Trophoblast cell (in vitro differentiated cells and primary cell): ENCODE measurements at regions not wholly inside any gene's neighbourhood (a gene's known extent, or its start where the extent isn't known, plus 50 kb on each side); places are given as distances from the start of the nearest gene placed in this dataset.

Experiments used
- DNase-seq, 2 donors: peaks; one replicate each; pipeline ENCODE4 v3.0.0-alpha.2; 2016
- H2AFZ ChIP-seq: 2 replicates; pipeline ENCODE4 v1.6.1; 2013; ENCODE audit warnings: low read length, moderate library complexity, mild to moderate bottlenecking; ENCODE audit not compliant: insufficient read depth, poor library complexity
- H2AK5ac ChIP-seq: 2 replicates; pipeline ENCODE4 v1.6.1; 2013; ENCODE audit warnings: mild to moderate bottlenecking, low read length
- H2BK120ac ChIP-seq: 2 replicates; pipeline ENCODE4 v1.6.1; 2013; ENCODE audit warnings: low read length, mild to moderate bottlenecking, moderate library complexity; ENCODE audit not compliant: insufficient read depth, poor library complexity
- H2BK12ac ChIP-seq: 2 replicates; pipeline ENCODE4 v1.6.1; 2013; ENCODE audit warnings: mild to moderate bottlenecking, low read length, moderate library complexity
- H2BK5ac ChIP-seq: 2 replicates; pipeline ENCODE4 v1.6.1; 2013; ENCODE audit warnings: low read length, low read depth, moderate library complexity, mild to moderate bottlenecking; ENCODE audit not compliant: poor library complexity
- H3K14ac ChIP-seq: 2 replicates; pipeline ENCODE4 v1.6.1; 2013; ENCODE audit warnings: mild to moderate bottlenecking, low read length
- H3K18ac ChIP-seq: 2 replicates; pipeline ENCODE4 v1.6.1; 2013; ENCODE audit warnings: mild to moderate bottlenecking, low read length
- H3K23ac ChIP-seq: 2 replicates; pipeline ENCODE4 v1.6.1; 2013; ENCODE audit warnings: low read length
- H3K27ac ChIP-seq: 2 replicates; pipeline ENCODE4 v1.5.1; 2013; ENCODE audit warnings: low read depth, mild to moderate bottlenecking, inconsistent platforms, low read length, moderate library complexity
- H3K27me3 ChIP-seq: 2 replicates; pipeline ENCODE4 v1.6.1; 2013; ENCODE audit warnings: inconsistent platforms, mild to moderate bottlenecking, low read length, moderate library complexity; ENCODE audit not compliant: insufficient read depth
- H3K36me3 ChIP-seq, 2 experiments: 1 replicate in 1 of 2; 2 replicates in 1 of 2; pipeline ENCODE4 v1.6.1; 2013; ENCODE audit warnings: low read length in 2 of 2, mild to moderate bottlenecking in 2 of 2, moderate library complexity in 1 of 2; ENCODE audit not compliant: insufficient read depth in 2 of 2, control insufficient read depth in 1 of 2
- H3K4ac ChIP-seq: 2 replicates; pipeline ENCODE4 v1.6.1; 2013; ENCODE audit warnings: low read depth, mild to moderate bottlenecking, low read length, moderate library complexity
- H3K4me1 ChIP-seq, 2 experiments: 1 replicate in 1 of 2; 2 replicates in 1 of 2; pipeline ENCODE4 v1.6.1; 2013; ENCODE audit warnings: low read length in 2 of 2, mild to moderate bottlenecking in 2 of 2, moderate library complexity in 1 of 2; ENCODE audit not compliant: insufficient read depth in 2 of 2, control insufficient read depth in 1 of 2
- H3K4me2 ChIP-seq: 2 replicates; pipeline ENCODE4 v1.6.1; 2013; ENCODE audit warnings: inconsistent platforms, mild to moderate bottlenecking, low read length, moderate library complexity
- H3K4me3 ChIP-seq: 2 replicates; pipeline ENCODE4 v1.5.1; 2013; ENCODE audit warnings: mild to moderate bottlenecking, low read depth, low read length, inconsistent platforms
- H3K79me1 ChIP-seq: one replicate; pipeline ENCODE4 v1.6.1; 2013; ENCODE audit warnings: low read length
- H3K79me2 ChIP-seq: 2 replicates; pipeline ENCODE4 v1.6.1; 2013; ENCODE audit warnings: low read length, mild to moderate bottlenecking; ENCODE audit not compliant: control insufficient read depth, insufficient read depth, poor library complexity
- H3K9ac ChIP-seq: 2 replicates; pipeline ENCODE4 v1.6.1; 2013; ENCODE audit warnings: mild to moderate bottlenecking, low read length
- H3K9me3 ChIP-seq: 2 replicates; pipeline ENCODE4 v1.6.1; 2013; ENCODE audit warnings: low read depth, mild to moderate bottlenecking, control low read depth, inconsistent platforms, low read length; ENCODE audit not compliant: insufficient read depth
- H4K12ac ChIP-seq: 2 replicates; pipeline ENCODE4 v1.6.1; 2013; ENCODE audit warnings: low read depth, mild to moderate bottlenecking, low read length, moderate library complexity
- H4K8ac ChIP-seq: 2 replicates; pipeline ENCODE4 v1.6.1; 2013; ENCODE audit warnings: low read depth, mild to moderate bottlenecking, low read length, moderate library complexity
- H4K91ac ChIP-seq: one replicate; pipeline ENCODE4 v1.6.1; 2013; ENCODE audit warnings: low read depth, mild to moderate bottlenecking, low read length, moderate library complexity
- WGBS: extraction: QIAGEN DNeasy Blood & Tissue Kit; methylation state at CpG from one replicate; pipeline ENCODE4 v1.1.7; 2013; ENCODE audit warnings: missing lambda C conversion rate; ENCODE audit not compliant: insufficient read length, insufficient coverage; ENCODE audit errors: extremely low coverage; 5-methylcytosine and 5-hydroxymethylcytosine counted together

GRCh38 chr19:5235458-5236219, 105.0 kb downstream of the PTPRS start:
- H2BK120ac ChIP-seq: no peak overlapping the region
- H2BK12ac ChIP-seq: no peak overlapping the region
- H3K4me1 ChIP-seq: no peaks in the 10 kb centered on the region
- H4K8ac ChIP-seq: no peak overlapping the region
- H3K14ac ChIP-seq: no peak overlapping the region
- no CpG with 5 or more reads among the region's 12 CpGs for WGBS
- H3K4me2 ChIP-seq: no peak overlapping the region
- DNase-seq: no peak
- no peaks in the 10 kb centered on the region for H3K27me3 ChIP-seq
- H3K18ac ChIP-seq: no peak overlapping the region
- H3K23ac ChIP-seq: no peak overlapping the region
- H4K91ac ChIP-seq: no peak overlapping the region
- H3K4me3 ChIP-seq: no peak overlapping the region
- no peak overlapping the region for H3K4ac ChIP-seq
- H3K27ac ChIP-seq: no peak overlapping the region
- H3K36me3 ChIP-seq: peaks cover 3 to 7% of the 10 kb centered on the region in 2 experiments
- no peak overlapping the region for H3K9ac ChIP-seq
- no peak overlapping the region for H2AFZ ChIP-seq
- no peak overlapping the region for H2BK5ac ChIP-seq
- no peaks in the 10 kb centered on the region for H3K79me2 ChIP-seq
- no peak overlapping the region for H4K12ac ChIP-seq
- H2AK5ac ChIP-seq: no peak overlapping the region
- no peaks in the 10 kb centered on the region for H3K79me1 ChIP-seq
- peaks cover 10% of the 10 kb centered on the region for H3K9me3 ChIP-seq

DNA sequence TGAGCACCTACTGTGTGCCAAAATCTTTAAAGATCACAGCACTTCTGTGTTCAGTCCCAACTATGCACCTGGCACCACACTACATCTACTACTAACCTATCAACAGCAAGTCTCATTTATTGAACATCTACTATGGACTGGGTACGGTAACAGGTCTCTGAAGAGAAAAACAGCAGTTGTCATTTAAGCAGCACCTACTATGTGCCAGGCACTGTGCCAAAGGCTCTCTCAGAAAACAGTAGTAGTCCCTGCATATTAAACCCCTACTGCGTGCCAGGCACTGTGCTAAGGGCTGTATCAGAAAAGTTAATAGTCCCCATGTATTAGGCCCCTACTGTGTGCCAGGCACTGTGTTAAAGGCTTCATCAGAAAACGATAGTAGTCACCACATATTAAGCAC, 106.2 kb downstream of the PTPRS start:
- no peak overlapping the region for H3K4me2 ChIP-seq
- H4K12ac ChIP-seq: no peak overlapping the region
- no peaks in the 10 kb centered on the region for H3K79me2 ChIP-seq
- H3K27me3 ChIP-seq: no peaks in the 10 kb centered on the region
- H2AK5ac ChIP-seq: no peak overlapping the region
- no peak overlapping the region for H3K23ac ChIP-seq
- H2AFZ ChIP-seq: no peak overlapping the region
- no peak overlapping the region for H4K8ac ChIP-seq
- H4K91ac ChIP-seq: no peak overlapping the region
- peaks cover 10% of the 10 kb centered on the region for H3K9me3 ChIP-seq
- H3K4me1 ChIP-seq: no peaks in the 10 kb centered on the region
- H3K27ac ChIP-seq: no peak overlapping the region
- WGBS: no CpG with 5 or more reads among the region's 3 CpGs
- no peak overlapping the region for H3K14ac ChIP-seq
- no peak overlapping the region for H3K4ac ChIP-seq
- no peak for DNase-seq
- no peak overlapping the region for H3K4me3 ChIP-seq
- H3K79me1 ChIP-seq: no peaks in the 10 kb centered on the region
- no peak overlapping the region for H2BK12ac ChIP-seq
- no peak overlapping the region for H2BK5ac ChIP-seq
- no peak overlapping the region for H3K18ac ChIP-seq
- H3K9ac ChIP-seq: no peak overlapping the region
- no peak overlapping the region for H2BK120ac ChIP-seq
- peaks cover 3 to 8% of the 10 kb centered on the region in 2 experiments for H3K36me3 ChIP-seq

DNA sequence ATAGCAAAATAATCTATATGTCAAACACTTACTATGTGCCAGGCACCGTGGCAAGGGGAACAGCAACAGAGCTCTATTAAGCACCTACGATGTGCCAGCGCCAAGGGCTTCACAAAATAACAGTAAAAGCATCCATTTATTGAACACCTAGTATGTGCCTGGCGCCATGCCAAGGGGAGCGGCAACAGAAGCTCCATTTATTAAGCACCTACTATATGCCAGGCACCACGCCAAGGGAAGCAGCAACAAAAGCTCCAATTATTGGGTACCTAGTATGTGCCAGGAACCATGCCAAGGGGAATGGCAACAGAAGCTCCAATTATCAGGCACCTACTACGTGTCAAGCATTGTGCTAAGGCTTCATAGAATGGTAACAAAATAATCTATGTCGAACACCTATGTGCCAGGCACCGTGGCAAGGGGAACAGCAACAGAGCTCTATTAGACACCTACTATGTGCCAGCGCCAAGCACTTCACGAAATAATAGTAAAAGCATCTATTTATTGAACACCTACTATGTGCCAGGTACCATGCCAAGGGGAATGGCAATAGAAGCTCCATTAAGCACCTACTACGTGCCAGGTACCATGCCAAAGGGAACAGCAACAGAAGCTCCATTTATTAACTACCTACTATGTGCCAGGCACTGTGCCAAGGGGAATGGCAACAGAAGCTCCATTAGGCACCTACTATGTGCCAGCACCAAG, 107.7 kb downstream of the PTPRS start:
- Histone ChIP-seq H2BK120ac (no peak overlapping the region), H3K79me1 (no peaks in the 10 kb centered on the region), H3K79me2 (no peaks in the 10 kb centered on the region)

DNA sequence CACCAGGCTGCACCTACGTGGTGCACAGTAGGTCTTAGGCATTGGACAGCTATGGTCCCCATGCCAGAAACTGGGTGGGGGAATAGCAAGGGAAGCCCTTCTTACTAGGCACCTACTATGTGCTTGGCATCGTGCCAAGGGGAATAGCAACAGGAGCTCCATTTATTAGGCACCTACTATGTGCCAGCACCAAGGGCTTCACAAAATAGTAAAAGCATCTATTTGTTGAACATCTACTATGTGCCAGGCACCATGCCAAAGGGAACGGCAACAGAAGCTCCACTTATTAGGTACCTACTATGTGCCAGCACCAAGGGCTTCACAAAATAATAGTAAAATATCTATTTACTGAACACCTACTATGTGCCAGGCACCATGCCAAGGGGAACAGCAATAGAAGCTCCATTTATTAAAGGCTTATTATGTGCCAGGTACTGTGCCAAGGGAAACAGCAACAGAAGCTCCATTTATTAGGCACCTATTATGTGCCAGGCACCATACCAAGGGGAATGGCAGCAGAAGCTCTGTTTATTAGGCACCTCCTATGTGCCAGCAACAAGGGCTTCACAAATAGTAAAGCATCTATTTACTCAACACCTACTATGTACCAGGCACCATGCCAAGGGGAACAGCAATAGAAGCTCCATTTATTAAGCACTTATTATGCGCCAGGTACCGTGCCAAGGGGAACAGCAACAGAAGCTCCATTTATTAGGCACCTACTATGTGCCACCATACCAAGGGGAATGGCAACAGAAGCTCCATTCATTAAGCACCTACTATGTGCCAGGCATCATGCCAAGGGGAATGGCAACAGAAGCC, 108.5 kb downstream of the PTPRS start:
- H3K27me3 ChIP-seq: no peaks in the 10 kb centered on the region
- H3K79me2 ChIP-seq: no peaks in the 10 kb centered on the region
- no peak overlapping the region for H3K9ac ChIP-seq
- WGBS: no CpG with 5 or more reads among the region's 5 CpGs
- no peak overlapping the region for H2AK5ac ChIP-seq
- H4K12ac ChIP-seq: no peak overlapping the region
- H3K14ac ChIP-seq: no peak overlapping the region
- no peak overlapping the region for H3K23ac ChIP-seq
- no peak overlapping the region for H4K91ac ChIP-seq
- no peak overlapping the region for H3K18ac ChIP-seq
- no peak overlapping the region for H3K4ac ChIP-seq
- H3K36me3 ChIP-seq: peaks cover 0 to 5% of the 10 kb centered on the region in 2 experiments
- no peak overlapping the region for H2BK5ac ChIP-seq
- no peaks in the 10 kb centered on the region for H3K79me1 ChIP-seq
- H2BK12ac ChIP-seq: no peak overlapping the region
- no peak overlapping the region for H3K4me2 ChIP-seq
- no peak overlapping the region for H2AFZ ChIP-seq
- H4K8ac ChIP-seq: no peak overlapping the region
- H3K4me3 ChIP-seq: no peak overlapping the region
- H3K27ac ChIP-seq: no peak overlapping the region
- no peaks in the 10 kb centered on the region for H3K4me1 ChIP-seq
- no peak overlapping the region for H2BK120ac ChIP-seq
- no peak for DNase-seq
- peaks cover 8% of the 10 kb centered on the region for H3K9me3 ChIP-seq

More for the DNA sequence above, 107.7 kb downstream of the PTPRS start:
- H3K27ac ChIP-seq: no peak overlapping the region
- H3K18ac ChIP-seq: no peak overlapping the region
- H3K4me2 ChIP-seq: no peak overlapping the region
- no peak overlapping the region for H2BK5ac ChIP-seq
- no peak overlapping the region for H3K4ac ChIP-seq
- no peak overlapping the region for H3K9ac ChIP-seq
- H3K9me3 ChIP-seq: peaks cover 10% of the 10 kb centered on the region
- H3K27me3 ChIP-seq: no peaks in the 10 kb centered on the region
- no peak overlapping the region for H3K4me3 ChIP-seq
- H4K8ac ChIP-seq: no peak overlapping the region
- H3K36me3 ChIP-seq: peaks cover 0 to 8% of the 10 kb centered on the region in 2 experiments
- H4K12ac ChIP-seq: no peak overlapping the region
- no peak for DNase-seq
- no peaks in the 10 kb centered on the region for H3K4me1 ChIP-seq
- no CpG with 5 or more reads among the region's 12 CpGs for WGBS
- H2AK5ac ChIP-seq: no peak overlapping the region
- H3K23ac ChIP-seq: no peak overlapping the region
- H3K14ac ChIP-seq: no peak overlapping the region
- H2BK12ac ChIP-seq: no peak overlapping the region
- H2AFZ ChIP-seq: no peak overlapping the region
- no peak overlapping the region for H4K91ac ChIP-seq
